Stimulated activated CD4-positive, alpha-beta T cell treated with anti-CD3 and anti-CD28 coated beads, TNF-alpha, amount 100 ng/mL, for 24 hours (primary cell): ENCODE measurements at regions not wholly inside any gene's neighbourhood (a gene's known extent, or its start where the extent isn't known, plus 50 kb on each side); places are given as distances from the start of the nearest gene placed in this dataset.
"Not testable (repeated sequence)": the region's sequence is repeated elsewhere in the genome, so short reads cannot be mapped to it uniquely, and the experiment has no call there.

Source experiments
- DNase-seq, 3 experiments: peaks; one replicate each; pipeline ENCODE4 v3.0.0-alpha.2; 2020; ENCODE audit warnings: low read depth in 3 of 3

DNA sequence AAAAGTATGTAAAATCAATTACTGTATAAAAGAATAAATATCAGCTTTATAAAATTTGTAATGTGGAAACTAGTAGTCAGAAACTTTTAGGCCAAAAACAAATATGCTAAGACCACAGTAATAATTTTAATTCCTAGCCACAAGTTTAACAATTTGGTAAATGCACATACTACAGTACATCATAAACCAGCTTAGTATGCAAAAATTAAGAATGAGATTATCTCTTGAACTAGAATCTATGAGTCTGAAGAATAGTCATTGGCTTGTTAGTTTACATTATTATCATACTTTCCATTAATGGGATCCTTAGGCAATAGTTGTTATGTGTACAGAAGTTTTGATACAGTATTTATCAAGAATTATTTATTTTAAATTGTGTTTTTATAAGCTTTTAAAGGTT is 491.9 kb upstream of the FSIP2 start:
- no peak for DNase-seq

DNA sequence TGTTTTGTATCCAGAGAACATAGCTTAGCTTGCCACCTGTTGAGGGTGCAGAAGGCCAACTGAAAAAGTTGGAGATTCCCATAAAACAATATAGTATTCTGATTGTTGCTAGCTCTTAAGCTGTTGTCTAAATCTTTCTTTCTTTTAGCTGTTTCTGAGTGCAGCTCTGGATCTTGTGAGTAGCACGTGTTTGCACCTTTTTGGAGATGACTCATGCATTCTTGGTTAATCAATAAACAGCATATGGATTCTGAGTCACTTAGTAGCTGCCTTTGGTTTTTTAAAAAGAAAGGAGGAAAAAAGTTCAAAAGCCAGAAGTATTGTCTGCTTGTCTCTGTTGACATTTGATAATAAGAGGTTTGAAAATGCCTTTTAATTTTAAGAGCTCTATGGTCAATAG is 483.0 kb upstream of the FSIP2 start:
- no peak for DNase-seq

DNA sequence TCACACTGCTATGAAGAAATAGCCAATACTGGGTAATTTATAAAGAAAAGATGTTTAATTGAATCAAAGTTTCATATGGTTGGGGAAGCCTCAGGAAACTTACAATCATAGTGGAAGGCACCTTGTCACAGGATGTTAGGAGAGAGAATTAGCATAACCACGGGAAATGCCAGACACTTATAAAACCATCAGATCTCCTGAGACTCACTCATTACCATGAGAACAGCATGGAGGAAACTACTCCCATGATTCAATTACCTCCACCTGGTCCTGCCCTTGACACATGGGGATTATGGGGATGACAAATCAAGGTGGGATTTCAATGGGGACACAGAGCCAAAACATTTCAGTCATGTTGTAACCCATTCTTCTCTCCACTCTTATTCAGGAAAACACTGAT is 472.9 kb upstream of the FSIP2 start:
- no peak for DNase-seq

DNA sequence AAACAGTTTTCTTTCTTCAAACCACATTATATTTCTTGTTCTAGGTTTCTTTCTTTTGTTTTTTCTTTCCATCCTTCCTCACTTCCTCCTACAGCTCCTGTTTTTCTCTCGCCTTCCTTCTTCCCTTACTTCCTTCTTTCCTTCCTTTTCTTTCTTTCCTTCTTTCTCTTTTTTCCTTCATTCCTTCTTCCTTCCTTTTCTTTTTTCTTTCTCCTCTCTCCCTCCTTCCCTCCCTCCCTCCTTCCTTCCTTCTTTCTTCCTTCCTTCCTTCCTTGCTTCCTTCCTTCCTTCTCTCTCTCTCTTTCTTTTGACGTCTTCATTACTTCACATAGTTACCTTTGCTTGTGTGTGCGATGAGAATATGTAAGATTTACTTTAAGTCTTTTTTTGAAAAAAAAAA is 470.0 kb upstream of the FSIP2 start:
- DNase-seq = no peak

DNA sequence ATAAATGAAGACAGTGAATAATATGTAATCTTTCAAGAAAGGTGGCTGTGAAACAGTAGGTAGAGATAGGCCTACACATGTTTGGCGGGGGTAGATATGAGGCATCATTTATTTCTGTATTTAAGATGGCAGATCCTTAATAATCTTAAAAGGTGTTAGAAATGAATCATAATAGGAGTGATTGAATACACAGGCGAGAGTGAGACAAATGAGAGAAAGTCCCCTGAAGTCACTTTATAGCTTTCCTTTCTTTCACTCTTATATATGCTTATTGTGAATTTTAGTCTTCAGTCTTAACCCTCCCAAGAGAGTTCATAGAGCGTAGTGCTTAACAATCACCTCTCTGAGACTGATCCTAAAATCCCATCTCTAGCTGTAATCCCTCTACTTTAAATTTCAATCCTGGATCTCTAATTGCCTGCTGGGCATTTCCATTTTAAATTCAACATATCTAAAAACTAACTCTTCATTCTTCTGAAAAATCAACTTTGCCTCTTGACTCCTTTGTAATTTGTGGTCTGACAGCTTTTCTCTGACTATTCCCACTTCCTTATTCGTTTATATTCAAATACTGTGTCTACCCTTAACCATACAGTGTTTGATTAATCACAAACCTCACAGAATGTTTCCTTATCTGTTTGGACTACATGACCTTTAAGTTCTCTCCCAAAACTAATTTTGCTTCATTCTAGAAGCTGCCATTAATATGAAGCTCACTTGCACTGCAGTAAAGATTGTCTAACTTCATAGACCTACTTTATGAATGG is 463.7 kb upstream of the FSIP2 start:
- DNase-seq = no peak

DNA sequence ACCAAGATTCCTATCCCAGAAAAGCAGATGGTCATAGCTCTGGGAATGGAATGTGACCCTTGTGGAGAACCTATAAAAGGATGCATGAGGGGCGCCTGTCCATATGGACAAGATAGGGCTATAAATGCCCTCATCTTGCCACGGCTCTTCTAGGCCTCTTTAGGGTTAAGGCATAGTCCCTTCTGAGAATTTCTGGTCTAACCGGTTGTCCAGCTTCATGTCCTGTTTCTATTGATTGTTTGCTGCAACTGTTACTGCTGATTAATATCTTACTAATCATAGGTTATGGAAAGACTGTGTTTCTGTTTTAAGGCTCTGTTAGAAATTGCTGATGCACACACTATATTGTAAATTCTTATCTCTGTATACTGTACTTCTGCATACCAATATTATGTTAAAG is 462.6 kb upstream of the FSIP2 start:
- DNase-seq = not testable (repeated sequence)

DNA sequence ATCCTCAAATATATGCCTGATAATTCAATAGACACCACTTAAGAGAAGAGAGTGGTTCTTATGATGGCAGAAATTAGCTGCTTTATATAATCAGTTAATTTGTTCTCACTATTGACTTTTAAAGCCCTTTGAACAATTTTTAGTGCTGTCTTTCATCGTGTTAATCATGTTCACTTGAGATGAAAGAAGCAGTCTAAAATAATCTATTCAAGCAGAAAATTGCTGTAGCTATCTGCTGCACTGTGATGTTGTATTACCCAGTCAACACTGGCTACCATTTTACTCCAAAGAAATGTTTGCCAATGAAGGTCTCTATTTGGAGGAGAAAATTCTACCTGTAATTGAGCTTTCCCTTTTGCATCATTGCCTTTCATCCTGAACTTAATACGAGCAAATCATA is 459.8 kb upstream of the FSIP2 start:
- no peak for DNase-seq

DNA sequence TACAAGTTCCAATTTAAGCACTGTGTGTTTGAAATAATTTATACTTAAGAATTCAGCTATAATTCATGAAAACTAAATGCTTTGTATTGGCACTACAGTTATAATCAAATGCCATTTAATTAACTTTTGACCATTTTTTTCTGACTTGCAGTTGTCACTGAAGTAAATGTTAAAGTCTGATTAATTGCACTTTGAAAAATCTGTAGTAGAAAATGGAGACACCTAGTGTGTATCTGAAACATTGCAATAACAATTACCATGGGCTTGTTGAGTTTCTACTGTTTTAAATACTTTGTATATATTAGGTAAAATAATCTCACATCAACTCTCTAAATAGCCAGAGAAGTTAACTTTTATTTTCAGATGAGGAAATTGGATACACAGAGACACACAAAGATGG is 458.6 kb upstream of the FSIP2 start:
- no peak for DNase-seq

DNA sequence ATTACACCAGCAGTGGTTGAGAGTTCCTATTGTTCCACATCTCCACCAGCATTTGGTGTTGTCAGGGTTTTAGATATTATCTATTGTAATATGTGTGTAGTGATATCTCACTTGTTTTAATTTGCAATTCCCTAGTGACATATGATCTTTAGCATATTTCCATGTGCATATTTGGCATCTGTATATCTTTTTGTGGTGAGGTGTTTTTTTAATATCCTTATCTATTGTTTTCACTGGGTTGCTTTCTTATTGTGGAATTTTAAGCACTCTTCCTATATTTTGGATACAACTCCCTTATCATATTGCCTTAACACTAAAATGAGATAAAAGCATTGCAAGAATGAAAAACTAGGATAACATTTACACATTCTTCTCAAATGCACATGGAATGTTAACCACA is 453.9 kb upstream of the FSIP2 start:
- DNase-seq = no peak

DNA sequence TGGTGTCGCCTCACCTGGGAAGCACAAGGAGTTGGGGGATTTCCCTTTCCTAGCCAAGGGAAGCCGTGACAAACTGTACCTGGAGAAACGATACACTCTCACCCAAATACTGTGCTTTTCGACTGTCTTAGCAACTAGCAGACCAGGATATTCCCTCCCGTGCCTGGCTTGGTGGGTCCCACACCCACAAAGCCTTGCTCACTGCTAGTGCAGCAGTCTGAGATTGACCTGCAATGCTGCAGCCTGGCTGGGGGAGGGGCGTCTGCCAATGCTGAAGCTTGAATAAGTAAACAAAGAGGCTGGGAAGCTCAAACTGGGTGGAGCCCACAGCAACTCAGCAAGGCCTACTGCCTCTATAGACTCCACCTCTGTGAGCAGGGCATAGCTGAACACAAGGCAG is 448.6 kb upstream of the FSIP2 start:
- not testable (repeated sequence) for DNase-seq

DNA sequence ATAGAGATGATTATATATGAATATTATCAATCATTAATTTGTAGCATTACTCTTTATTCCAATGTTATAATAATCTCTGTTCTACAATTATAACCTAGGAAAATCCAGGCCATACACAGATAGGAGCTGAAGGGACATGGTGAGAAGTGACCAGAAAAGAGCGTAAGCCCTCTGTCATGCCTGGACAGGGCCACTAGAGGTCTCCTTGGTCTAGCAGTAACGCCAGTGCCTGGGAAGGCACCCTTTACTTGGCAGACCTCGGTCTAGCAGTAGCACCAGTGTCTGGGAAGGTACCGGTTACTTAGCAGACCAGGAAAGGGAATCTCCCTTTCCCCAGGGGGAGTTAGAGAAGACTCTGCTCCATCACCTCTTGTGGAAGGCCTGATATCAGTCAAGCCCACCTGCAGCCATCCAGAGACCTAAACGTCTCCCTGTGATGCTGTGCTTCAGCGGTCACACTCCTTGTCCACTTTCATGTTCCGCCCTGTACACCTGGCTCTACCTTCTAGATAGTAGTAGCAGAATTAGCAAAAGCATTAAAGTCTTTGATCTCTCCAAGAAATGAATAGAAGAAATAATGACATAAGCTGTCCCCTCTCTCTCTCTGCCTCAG is 447.5 kb upstream of the FSIP2 start:
- peak in 1 of 3 experiments; percentile 9 for DNase-seq

DNA sequence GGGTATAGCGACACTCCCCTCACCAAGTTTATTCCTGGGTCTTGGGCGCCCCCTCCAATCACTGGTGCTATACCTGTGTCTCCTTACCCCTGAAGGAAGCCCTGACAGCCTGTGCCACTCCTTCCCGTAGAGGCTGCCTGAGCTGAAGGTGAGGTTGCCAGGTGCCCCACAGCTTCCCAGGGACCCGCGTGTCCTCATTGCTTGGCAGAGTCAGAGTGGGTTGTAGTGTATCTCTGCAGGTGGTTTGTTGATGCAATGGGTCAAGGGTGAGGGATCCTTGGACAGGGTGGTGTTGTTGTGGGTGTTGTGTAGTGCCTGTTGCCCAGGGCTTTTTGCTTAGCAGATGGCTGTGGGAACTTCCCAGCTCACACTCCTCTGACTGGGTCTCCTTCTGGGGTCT is 438.7 kb upstream of the FSIP2 start:
- DNase-seq = no peak

DNA sequence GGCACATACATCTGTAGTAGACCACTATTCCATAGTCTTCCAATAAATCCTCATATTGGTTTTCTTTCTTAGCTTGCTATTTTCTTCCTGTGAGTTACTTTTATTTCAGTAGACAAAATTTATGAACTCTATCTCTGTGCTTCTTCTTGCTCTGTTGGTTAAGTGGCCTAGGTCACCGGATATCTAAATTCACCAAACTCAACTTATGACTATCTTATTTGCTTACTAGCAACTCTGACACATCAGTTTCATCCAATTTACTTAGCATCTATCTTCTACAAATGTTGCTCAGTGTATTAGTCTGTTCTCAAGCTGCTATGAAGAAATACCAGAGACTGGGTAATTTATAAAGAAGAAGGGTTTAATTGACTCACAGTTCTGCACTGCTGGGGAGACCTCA is 432.5 kb upstream of the FSIP2 start:
- DNase-seq = no peak

DNA sequence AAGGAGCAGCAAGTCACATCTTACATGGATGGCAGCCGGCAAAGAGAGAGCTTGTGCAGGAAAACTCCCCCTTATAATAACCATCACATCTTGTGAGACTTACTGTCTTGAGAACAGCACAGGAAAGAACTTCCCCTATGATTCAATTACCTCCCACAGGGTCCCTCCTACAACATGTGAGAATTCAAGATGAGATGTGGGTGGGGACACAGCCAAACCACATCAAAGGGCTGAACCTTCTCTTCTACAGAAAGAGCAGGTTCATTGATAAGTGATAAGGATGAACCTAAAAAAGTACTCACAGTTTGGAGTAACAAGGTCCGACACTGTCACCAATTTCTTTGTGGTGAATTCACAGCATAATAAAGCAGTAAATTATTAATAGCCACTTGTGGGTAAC is 422.2 kb upstream of the FSIP2 start:
- DNase-seq = no peak

DNA sequence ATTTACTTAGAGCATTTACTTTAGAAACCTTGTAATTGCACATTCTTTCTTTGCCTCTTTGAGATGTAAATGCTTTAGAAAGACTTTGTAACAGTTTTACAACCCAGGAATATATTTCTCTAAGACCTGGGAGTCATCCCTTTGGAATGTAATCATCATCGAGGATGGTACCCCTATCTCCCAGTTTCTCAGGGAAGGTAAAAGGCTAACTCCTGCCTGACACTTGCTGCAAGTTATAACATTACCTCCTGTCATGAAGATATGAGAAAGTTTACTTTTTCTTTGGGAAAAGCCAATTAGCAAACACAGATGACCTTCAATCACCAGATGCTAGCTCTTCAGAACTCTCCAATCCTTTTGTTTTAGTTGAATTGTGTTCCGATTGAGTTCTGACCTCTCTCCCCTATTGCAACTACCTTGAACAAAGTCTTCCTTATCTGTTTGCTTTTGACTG is 420.3 kb upstream of the FSIP2 start:
- no peak for DNase-seq

DNA sequence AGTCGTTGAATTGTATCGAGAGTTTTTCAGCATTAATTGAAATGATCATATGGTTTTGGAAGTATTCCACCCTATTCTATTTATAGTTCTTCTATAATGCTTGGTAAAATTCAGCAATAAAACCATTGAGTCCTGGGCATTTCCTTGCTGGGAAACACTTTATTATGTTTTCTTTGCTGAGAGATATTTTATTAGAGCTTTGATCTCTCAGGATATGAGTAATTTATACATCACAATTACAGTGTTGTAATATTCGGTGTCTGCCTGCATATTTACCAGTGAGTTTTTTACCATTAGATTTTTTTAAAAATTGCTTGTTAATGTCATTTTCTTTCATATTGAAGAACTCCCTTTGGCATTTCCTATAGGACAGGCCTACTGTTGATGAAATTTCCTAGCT is 402.7 kb upstream of the FSIP2 start:
- DNase-seq = no peak

DNA sequence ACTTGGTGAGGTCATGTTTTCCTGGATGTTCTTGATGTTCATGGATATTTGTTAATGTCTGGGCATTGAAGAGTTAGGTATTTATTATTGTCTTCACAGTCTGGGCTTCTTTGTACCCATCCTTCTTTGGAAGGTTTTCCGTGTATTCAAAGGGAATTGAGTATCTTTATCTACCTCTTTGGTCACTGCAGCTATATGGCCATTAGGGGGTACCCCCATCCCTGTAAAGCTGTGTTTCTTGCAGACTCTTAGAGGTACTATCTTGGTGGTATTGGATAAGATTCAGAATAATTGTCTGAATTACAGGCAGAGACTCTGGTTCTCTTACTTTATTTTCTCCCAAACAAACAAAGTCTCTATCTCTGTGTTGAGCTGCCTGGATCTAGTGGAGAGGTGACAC is 401.6 kb upstream of the FSIP2 start:
- no peak for DNase-seq

DNA sequence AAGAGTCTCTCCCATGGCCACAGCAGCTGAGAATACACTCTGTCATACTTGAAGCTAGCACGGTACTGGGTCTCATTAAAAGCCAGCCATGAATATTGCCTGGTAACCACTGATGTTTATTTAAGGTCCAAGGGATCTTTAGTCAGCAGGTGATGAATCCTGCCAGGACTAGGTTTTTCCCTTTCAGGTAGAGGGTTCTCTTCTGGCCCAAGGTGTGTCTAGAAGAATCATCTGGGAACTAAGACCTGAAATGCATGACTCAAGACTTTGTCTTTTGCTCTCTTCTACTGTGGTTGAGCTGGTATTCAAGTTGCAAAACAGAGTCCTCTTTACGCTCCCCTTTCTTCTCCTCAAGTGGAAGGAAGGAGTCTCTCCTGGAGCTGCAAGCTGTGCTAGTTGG is 400.5 kb upstream of the FSIP2 start:
- DNase-seq = no peak

DNA sequence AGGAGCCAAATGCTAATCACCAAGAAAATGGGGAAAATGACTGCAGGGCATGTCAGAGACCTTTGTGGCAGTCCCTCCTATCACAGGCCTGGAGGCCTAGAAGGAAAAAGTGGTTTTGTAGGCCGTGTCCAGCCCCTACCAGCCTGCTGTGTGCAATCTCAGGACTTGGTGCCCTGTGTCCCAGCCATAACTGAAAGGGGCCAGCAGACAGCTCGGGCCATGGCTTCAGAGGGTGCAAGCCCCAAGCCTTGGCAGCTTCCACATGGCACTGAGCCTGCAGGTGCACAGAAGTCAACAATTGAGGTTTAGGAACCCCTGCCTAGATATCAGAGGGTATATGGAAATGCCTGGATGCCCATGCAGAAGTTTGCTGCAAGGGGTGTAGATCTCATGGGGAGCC is 391.2 kb upstream of the FSIP2 start:
- DNase-seq = no peak

DNA sequence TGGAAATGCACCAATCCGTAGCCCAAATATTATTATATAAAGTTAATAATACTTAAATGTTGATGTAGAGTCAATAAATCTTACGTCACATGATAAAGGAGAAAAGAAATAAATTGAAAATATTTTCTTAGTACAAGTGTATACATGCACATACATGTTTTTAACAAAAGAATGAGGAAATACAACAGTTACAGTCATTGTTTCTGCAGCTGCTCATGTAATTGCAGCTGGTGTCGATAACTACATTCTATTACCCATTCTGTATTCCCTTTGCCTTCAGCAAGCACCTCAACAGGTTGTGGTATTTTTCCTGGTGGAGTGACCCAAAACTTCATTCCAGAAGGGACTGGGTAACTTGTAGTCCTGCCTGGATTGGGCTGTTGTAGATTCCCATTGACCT is 377.8 kb upstream of the FSIP2 start:
- no peak for DNase-seq

DNA sequence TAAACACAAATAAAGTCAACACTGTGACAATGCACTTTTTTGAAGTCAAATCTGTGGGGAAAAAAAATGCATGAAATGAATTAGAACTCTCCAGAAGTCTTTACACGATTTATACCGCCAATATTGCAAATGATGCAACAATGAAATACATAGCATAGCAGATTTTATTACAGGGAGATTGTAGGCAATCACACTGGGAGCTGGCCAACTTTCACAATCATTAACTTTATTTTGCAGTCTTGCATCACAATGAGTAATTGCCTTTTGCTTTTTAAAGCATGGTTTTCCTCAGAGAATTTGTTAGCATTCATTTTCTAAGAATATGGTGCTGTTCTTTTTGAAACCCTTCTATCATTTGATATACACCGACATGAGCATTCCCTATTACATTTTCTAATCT is 366.4 kb upstream of the FSIP2 start:
- DNase-seq = no peak

DNA sequence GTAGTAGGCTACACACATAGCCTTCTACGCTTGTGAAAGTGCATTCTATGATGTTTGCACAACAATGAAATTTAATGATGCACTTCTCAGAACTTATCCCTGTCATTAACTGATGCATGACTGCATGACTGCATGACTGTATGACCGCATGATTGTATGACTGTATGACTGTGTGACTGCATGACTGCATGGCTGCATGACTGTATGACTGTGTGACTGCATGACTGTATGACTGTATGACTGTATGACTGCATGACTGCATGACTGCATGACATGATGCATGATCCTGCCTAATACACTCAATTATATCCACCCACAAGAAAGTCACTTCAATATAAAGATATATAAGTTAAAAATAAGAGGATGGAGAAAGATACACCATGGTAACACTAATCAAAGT is 365.4 kb upstream of the FSIP2 start:
- DNase-seq = no peak

DNA sequence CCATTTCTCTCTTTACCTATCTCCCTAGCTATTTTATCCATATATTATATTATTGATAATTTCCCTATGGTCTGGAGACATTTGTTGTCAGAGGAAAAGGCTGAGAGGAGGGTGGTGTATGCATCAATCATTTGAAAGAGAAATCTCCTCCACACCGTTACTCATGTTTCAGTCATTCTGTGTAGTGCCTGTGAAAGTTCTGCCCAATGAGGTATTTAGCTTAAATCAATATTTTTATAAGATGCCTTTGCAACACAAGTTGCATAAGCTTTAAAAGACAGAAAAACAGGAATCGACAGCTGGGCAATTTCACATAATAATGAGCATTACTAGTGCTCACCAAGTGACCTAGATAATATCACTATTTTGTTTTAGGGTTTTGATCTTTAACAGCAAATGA is 363.7 kb upstream of the FSIP2 start:
- DNase-seq = no peak

DNA sequence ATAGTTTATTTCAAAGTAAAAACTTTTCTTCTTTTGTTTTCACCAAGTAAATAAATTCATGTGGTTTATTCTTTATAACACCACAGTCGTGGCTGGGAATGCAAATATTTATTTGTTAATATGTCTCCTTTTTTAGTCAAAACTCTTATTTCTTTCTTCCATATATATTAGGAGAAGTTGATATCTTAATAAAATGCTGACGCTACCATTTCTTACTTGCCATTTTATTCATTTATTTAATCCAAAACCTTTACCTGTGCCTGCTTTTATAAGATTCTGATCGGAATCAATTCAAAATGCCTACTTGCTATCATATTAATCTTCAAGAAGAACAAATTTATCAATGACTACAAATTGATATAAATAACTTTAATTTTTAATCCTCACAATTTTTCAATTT is 362.9 kb upstream of the FSIP2 start:
- DNase-seq = no peak
